ENCODE measurements at regions not wholly inside any gene's neighbourhood (a gene's known extent, or its start where the extent isn't known, plus 50 kb on each side); places are given as distances from the start of the nearest gene placed in this dataset.

DNA sequence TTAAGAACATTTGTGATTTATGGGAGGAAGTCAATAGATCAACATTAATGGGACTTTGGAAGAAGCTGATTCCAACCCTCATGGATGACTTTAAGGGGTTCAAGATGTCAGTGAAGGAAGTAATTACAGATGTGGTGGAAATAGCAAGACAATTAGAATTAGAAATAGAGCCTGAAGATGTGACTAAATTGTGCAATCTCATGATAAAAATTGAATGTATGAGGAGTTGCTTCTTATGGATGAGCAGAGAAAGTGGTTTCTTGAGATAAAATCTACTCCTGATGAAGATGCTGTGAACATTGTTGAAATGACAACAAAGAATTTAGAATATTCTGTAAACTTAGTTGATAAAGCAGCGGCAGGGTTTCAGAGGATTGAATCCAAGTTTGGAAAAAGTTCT lies 70.9 kb upstream of the NEUROD6 start:
- POLR2A ChIA-PET, result no interaction called here
- DNase-seq (ENCODE audit: low read depth, low spot score) (no peak), ATAC-seq (no peak)
- TF ChIP-seq, protein P1, sequence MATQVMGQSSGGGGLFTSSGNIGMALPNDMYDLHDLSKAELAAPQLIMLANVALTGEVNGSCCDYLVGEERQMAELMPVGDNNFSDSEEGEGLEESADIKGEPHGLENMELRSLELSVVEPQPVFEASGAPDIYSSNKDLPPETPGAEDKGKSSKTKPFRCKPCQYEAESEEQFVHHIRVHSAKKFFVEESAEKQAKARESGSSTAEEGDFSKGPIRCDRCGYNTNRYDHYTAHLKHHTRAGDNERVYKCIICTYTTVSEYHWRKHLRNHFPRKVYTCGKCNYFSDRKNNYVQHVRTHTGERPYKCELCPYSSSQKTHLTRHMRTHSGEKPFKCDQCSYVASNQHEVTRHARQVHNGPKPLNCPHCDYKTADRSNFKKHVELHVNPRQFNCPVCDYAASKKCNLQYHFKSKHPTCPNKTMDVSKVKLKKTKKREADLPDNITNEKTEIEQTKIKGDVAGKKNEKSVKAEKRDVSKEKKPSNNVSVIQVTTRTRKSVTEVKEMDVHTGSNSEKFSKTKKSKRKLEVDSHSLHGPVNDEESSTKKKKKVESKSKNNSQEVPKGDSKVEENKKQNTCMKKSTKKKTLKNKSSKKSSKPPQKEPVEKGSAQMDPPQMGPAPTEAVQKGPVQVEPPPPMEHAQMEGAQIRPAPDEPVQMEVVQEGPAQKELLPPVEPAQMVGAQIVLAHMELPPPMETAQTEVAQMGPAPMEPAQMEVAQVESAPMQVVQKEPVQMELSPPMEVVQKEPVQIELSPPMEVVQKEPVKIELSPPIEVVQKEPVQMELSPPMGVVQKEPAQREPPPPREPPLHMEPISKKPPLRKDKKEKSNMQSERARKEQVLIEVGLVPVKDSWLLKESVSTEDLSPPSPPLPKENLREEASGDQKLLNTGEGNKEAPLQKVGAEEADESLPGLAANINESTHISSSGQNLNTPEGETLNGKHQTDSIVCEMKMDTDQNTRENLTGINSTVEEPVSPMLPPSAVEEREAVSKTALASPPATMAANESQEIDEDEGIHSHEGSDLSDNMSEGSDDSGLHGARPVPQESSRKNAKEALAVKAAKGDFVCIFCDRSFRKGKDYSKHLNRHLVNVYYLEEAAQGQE (IDR thresholded peaks at IDR 0.05; ENCODE audit: insufficient read depth in 1 of 2, low read depth in 2 of 2, low read length in 1 of 2), result no peak
- TF ChIP-seq SIN3A (IDR thresholded peaks at IDR 0.05; ENCODE audit: borderline replicate concordance, insufficient read depth, low read depth, low read length) (no peak), POLR2AphosphoS5 (IDR thresholded peaks at IDR 0.05; ENCODE audit: low read depth, low read length) (no peak), TCF7L2 (IDR thresholded peaks at IDR 0.05; ENCODE audit: low read depth, low read length) (no peak)
- TF ChIP-seq, protein P2, sequence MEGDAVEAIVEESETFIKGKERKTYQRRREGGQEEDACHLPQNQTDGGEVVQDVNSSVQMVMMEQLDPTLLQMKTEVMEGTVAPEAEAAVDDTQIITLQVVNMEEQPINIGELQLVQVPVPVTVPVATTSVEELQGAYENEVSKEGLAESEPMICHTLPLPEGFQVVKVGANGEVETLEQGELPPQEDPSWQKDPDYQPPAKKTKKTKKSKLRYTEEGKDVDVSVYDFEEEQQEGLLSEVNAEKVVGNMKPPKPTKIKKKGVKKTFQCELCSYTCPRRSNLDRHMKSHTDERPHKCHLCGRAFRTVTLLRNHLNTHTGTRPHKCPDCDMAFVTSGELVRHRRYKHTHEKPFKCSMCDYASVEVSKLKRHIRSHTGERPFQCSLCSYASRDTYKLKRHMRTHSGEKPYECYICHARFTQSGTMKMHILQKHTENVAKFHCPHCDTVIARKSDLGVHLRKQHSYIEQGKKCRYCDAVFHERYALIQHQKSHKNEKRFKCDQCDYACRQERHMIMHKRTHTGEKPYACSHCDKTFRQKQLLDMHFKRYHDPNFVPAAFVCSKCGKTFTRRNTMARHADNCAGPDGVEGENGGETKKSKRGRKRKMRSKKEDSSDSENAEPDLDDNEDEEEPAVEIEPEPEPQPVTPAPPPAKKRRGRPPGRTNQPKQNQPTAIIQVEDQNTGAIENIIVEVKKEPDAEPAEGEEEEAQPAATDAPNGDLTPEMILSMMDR (IDR thresholded peaks at IDR 0.05), result no peak
- H3K9me3 ChIP-seq (ENCODE audit: control insufficient read depth, insufficient read depth, low read depth, low read length), result no peaks in the 10 kb centered on the region
- H3K4me1 ChIP-seq (ENCODE audit: control insufficient read depth, insufficient read depth, low read length), result no peaks in the 10 kb centered on the region
- in situ Hi-C loops (cut with HindIII; ENCODE audit: low pct_unique_long_range_greater_than_20kb, low sequenced_read_pairs), result no loop called here
- intact Hi-C loops (cut with micrococcal nuclease; ENCODE audit: unreplicated experiment), result no loop called here
- H3K27me3 ChIP-seq (ENCODE audit: control insufficient read depth, insufficient read depth, low read length), result no peaks in the 10 kb centered on the region
- H3K27ac ChIP-seq (ENCODE audit: low read length), result no peak overlapping the region
- no peak overlapping the region for H3K4me3 ChIP-seq (ENCODE audit: low read depth in 2 of 2, low read length in 2 of 2)
- CTCF ChIA-PET, result no interaction called here
- BruUV-seq (replicated peaks), result no TSS peak
- H3K36me3 ChIP-seq (ENCODE audit: control insufficient read depth, insufficient read depth, low read length), result no peaks in the 10 kb centered on the region

DNA sequence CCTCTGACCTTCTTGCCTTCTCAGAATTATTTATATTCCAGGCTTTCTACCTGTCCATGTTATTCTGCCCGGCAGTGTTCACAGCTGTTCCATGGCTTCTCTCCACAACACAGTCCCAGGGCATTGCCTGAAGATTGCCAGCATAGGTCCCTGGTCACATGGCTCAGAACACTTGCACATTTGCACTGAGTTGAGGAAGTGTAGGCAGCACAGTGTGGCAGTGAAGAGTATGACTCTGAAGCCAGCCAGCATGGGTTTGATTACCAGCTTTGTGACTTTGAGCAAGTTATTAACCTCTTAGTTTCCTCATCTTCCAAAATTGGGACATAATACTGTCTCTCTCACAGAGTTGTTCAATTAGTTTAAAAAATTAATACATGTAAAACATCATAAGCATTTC lies 73.2 kb upstream of the NEUROD6 start:
- DNase-seq (ENCODE audit: low read depth, low spot score), result no peak
- no TSS peak for BruUV-seq (replicated peaks)
- Histone ChIP-seq H3K4me3 (ENCODE audit: low read depth in 2 of 2, low read length in 2 of 2) (no peak overlapping the region), H3K27ac (ENCODE audit: low read length) (no peak overlapping the region), H3K27me3 (ENCODE audit: control insufficient read depth, insufficient read depth, low read length) (no peaks in the 10 kb centered on the region), H3K9me3 (ENCODE audit: control insufficient read depth, insufficient read depth, low read depth, low read length) (no peaks in the 10 kb centered on the region), H3K4me1 (ENCODE audit: control insufficient read depth, insufficient read depth, low read length) (no peaks in the 10 kb centered on the region), H3K36me3 (ENCODE audit: control insufficient read depth, insufficient read depth, low read length) (no peaks in the 10 kb centered on the region)
- no peak for ATAC-seq
- intact Hi-C loops (cut with micrococcal nuclease; ENCODE audit: unreplicated experiment) (no loop called here), in situ Hi-C loops (cut with HindIII; ENCODE audit: low pct_unique_long_range_greater_than_20kb, low sequenced_read_pairs) (no loop called here)
- ChIA-PET POLR2A (no interaction called here), CTCF (no interaction called here)
- TF ChIP-seq POLR2AphosphoS5 (IDR thresholded peaks at IDR 0.05; ENCODE audit: low read depth, low read length) (no peak), SIN3A (IDR thresholded peaks at IDR 0.05; ENCODE audit: borderline replicate concordance, insufficient read depth, low read depth, low read length) (no peak), TCF7L2 (IDR thresholded peaks at IDR 0.05; ENCODE audit: low read depth, low read length) (no peak)
- TF ChIP-seq, protein P2 (IDR thresholded peaks at IDR 0.05), result no peak
- TF ChIP-seq, protein P1 (IDR thresholded peaks at IDR 0.05; ENCODE audit: insufficient read depth in 1 of 2, low read depth in 2 of 2, low read length in 1 of 2), result no peak

All from Panc1 (cell line).